Activated CD8-positive, alpha-beta memory T cell treated with anti-CD3 and anti-CD28 coated beads for 24 hours (primary cell): ENCODE measurements at regions not wholly inside any gene's neighbourhood (a gene's known extent, or its start where the extent isn't known, plus 50 kb on each side); places are given as distances from the start of the nearest gene placed in this dataset.

Source experiments
- DNase-seq: peaks from one replicate; pipeline ENCODE4 v3.0.0-alpha.2; 2020

DNA sequence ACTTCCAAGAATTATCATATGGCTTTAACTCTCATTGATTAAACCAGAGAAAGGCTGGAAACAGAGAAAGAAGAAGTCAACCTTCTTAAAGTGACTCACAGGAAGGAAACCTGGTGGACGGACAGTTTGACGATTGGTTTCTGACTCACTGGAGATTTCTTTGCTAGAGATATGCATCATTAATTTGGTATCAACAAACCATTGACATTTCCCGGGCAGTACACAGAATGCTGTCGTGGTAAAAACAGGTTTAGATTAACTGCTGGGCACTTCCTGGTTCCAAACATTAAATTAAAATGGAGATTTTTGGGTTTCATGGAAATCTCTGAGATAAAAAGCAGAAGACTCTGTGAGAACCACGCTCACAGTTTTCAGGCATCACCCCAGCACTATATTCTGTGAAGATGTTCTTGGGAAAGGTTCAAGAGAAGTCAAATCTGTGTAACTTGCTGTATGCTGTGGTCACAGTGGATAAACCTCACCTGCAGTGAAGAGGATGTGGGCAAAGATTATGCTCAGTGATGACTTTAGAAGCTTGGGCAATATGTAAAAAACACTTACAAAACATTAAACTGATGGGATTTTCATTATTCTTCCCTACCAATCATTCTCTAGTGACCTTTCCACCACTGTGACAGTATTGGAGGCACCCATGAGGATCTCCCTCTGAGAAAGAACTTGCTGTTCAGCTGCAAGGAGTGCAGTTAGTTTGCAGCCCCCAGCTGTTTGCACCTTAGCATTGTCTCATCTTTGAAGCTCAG, 61.1 kb upstream of the CD44 start:
- DNase-seq = no peak

DNA sequence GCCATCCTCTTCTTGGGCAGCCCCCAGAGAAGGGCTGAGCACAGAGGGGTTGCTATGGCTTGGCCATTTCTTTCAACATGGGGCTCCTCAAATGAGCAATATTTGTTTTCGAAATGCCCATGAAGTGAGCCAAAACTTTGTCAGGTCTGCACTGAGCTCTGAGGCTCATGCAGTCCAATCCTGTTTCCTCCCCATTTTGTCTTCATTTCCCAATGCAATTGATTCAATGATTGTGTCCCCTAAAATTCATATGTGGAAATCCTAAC, 60.6 kb upstream of the CD44 start:
- DNase-seq = no peak

DNA sequence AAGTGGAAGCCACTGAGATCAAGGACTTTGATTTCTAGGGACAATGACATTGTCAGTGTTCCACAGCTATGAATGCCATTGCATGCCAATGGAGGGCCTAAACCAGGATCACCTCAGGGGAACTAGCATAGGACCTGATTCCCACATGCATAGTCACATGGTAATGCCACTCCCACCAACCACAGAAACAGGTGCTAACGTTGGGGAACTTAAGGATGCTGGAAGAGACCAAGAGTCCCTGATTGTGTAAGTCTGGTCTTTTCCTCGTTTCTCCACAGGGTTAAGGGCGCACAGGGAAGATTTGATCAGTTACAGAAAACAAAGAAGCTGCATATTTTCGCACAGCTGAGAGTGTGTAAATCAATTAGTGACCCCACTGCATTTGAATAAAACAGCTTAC, 59.4 kb upstream of the CD44 start:
- no peak for DNase-seq

DNA sequence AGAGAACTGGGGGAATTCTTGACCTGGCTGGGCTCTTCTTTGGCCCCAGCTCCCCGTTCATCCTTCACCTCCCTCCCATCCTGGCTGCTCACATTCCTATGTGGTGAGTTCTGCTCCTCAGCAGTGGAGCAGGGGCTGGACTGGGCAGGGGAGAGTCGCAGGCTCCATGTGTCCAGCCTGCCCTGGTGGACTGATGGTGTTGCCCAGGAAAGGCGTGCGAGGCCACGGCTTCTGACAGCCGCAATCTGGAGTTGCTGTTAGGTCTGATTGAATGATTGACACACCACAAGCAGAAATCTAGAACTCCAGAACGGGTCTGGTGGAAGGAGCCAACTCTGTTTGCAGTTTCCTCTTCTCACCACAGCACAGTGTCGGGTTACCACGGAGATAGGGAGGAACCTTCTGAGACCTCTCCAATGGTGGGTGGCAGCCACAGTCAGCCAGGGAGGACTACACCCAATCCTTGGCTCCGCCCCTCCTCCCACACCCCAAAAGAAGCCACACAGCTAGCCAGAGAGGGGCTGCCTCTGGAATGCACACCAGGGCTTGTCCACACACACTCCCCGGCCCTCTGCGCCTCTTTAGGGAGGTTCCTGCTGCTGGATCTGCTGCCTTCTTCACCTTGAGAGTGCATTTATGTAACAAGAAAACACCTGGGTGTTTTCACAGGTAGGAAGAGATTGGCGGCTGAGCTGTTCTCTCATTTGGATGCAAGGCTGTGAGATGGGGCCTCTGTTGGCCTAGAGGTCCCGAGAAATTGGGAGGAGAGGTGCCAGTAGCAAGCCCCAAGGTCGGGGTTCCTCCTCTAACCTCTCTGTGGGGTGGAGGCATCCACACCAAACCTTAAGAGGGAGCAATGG, 56.4 kb upstream of the CD44 start:
- DNase-seq = peak; percentile 89

DNA sequence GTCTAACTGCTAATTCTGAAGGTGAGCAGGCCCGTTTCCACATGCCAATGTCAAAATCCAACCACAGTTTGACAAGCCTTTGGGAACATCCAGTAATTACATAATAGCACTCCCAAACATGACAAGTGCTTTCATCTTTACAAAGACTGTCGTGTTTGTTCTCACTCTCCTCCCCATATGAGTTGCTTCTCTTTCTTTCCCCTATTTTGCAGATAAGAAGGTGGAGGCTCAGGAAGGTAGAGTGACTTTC, 55.9 kb upstream of the CD44 start:
- DNase-seq = no peak

DNA sequence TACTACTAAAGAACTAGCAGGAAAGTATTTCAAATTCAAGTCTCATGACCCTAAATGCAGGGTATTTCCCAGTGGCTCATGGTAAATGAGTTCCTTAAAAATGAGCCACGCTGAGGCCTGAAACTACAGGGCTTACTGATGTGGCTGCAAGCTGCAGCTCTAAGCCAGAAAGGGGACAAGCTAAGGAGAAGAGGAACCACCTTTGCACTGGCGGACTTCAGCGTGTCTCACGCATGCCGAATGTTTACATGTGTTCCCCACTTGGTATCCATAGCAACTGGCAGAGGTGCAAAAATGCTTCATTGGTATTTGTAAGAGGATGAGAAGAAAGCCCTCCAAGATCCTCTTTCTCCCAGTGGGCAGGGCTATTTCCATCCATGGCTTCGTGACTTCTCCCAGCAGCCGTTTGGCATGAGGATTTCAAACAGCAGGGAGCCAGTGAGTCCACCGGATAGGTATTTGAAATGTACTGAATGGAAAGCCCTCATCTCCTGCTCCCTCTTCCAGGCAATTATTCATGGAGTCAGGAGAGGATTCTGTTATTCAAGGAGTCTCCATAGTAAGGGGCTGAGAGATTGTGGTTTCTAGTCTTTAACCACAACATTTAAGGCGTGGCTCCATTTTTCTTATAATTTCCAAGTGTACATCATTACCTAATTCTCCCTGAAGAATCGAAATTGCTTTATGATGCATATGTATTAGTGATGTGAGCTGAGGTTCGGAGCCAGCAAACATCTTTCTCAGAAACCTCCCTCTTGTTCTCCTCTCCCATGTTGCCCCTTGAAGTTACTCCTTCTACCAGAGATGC, 55.3 kb upstream of the CD44 start:
- peak; percentile 79 for DNase-seq

DNA sequence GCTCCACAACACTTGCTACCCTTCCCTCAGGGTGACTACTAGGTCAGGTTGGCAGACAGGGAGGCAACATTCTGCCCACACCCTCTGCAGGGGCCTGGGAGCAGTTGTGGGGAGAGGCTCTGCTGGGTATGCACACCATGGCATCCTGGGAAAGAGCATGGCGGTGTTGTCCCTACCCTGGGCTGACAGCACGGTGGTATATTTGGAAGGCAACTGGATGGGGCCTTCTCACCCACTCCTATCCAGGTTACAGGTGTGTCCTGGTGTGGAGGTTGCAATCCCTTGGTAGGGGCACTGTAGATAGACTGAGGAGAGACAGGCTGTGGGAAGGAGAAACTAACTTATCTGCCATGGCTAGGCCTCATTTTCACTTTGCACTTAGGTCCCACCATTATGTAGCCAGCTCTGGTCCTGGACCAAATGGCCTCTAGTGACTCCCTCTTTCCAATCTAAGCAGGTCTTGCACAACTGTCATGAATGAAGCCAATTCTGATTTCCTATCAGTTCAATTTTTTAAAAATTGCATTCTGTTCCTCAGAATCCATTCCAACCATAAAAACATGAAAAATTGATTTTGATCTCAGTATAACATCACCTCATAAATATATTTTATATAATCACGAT, 54.0 kb upstream of the CD44 start:
- no peak for DNase-seq

DNA sequence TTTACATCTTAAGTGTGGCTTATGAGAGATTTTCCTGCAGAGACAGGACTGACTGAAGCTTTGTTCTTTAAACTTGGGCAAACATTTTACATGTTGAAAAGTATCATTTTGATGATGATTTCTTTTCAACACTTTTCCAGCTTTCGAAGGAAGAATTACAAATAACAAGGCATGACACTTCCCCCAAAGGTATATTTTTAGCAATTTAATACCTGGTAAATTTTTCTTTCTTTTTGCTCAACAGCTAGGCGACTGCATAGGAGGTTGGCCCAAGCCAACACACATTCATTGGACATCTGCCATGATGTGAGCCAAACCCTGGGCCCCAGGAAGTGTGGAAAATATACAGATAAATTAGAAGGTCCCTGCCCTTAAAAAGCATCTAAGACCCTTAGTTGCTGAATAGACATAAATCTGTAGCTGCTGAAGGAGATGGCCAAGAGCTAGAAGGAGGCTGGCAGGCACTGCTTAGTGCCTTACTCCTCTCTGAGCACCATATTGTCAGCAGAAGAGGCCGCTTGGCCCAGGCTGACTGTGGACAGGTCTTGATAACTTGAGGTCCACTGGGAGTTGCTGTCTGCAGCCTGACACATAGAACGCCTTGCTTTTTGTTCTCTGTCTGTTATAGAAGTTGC, 53.3 kb upstream of the CD44 start:
- DNase-seq = no peak

DNA sequence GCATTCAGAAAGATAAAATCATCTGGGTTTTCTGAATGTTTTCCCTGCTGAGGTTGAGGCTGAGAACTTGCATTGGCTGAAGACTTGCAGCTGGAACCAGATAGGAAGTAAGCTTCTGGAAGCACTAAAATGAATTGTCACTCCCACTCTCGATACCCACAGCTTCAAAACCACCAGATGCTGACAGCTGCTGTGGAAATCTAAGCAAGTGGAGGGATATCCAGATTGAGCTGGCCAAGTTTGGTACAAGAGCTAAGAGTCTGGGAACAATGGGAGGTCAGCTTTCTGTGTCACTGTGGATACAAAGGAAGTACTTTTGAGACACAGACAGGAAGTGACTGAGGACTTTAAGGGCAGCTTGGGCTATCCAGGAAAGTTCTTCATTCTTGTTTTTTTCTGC, 51.3 kb upstream of the CD44 start:
- no peak for DNase-seq

DNA sequence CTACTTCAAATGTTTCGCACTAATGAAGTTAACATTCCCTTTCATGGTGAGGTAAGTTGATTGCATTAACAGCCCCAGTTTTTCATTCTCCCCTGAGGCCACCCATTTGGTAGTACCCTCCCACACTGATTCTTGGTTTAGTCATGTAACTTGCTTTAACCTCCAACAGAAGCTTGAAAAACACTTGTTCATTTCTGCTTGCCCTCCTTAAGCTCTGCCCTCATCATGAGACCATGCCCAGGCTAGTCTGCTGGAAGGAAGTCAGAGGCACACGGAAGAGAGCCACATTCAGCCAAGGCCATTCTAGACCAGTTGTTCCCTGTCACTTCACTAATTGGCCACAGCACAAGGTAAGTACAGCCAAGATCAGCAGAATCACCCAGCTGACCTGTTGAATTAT, 50.7 kb upstream of the CD44 start:
- DNase-seq = no peak

DNA sequence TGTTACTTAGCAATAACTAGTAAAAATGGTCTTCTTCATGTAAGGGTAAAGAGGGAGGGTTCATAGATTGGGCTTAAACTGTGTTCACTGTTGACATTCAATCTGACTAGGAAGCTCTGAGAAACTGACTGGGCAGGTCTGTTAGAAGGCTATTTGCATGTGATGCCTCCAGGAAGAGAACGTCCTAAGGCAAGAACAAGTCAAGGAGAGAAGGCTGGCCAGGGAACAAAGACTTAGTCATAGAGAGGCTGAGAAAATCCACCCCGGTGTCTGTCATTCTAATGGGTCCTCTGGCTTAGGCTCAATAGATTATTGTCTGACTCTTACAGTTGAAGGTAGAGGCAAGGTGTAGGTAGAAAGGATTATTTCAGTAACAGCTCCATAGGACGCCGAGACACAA, 50.3 kb upstream of the CD44 start:
- no peak for DNase-seq
